Right lobe of liver (tissue), 6 donors: ENCODE measurements at regions not wholly inside any gene's neighbourhood (a gene's known extent, or its start where the extent isn't known, plus 50 kb on each side); places are given as distances from the start of the nearest gene placed in this dataset.

ENCODE experiments used
- ATAC-seq, 4 donors: fragments of 200-7000 bp; cut with Tn5 transposase; one replicate each; pipeline ENCODE4 v1.9.1; 2020; ENCODE audit warnings: mild to moderate bottlenecking in 4 of 4, moderate library complexity in 4 of 4
- DNase-seq, 3 donors: peaks; one replicate each; pipeline ENCODE4 v3.0.0-alpha.2; 2020
- H3K27ac ChIP-seq, 3 donors: fragments of 200-600 bp; one replicate each; pipeline ENCODE4 v1.8.0; 2022
- H3K27me3 ChIP-seq, 2 donors: fragments of 200-600 bp; one replicate each; pipeline ENCODE4 v1.8.0; 2022
- H3K36me3 ChIP-seq, 4 donors: fragments of 200-600 bp; sonication (generic) in 1 of 4; one replicate each; pipeline versions ENCODE4 v1.5.1 to v1.8.0; 2017 to 2022; ENCODE audit warnings: control low read depth in 1 of 4
- H3K4me1 ChIP-seq, 4 donors: fragments of 200-600 bp; sonication (generic) in 1 of 4; one replicate each; pipeline versions ENCODE4 v1.5.1 to v1.8.0; 2017 to 2022; ENCODE audit warnings: control low read depth in 1 of 4
- H3K4me3 ChIP-seq, 3 donors: fragments of 200-600 bp; one replicate each; pipeline ENCODE4 v1.8.0; 2022
- H3K9me3 ChIP-seq, 4 donors: fragments of 200-600 bp; sonication (generic) in 1 of 4; one replicate each; pipeline versions ENCODE4 v1.5.1 to v1.8.0; 2017 to 2022; ENCODE audit warnings: control low read depth in 1 of 4
- CTCF ChIP-seq, 4 donors: fragments of 200-600 bp in 3 of 4; fragments of 450-650 bp in 1 of 4; IDR thresholded peaks; one replicate each; pipeline versions ENCODE4 v1.5.1 to v1.8.0; 2016 to 2022; ENCODE audit warnings: antibody characterized with exemption in 4 of 4, mild to moderate bottlenecking in 2 of 4
- POLR2A ChIP-seq: fragments of 450-650 bp; IDR thresholded peaks from one replicate; pipeline ENCODE4 v1.6.1; 2017; ENCODE audit warnings: antibody characterized with exemption, mild to moderate bottlenecking
- WGBS: methylation state at CpG from one replicate; pipeline ENCODE4 v1.1.6; 2018; ENCODE audit warnings: low coverage, low lambda C conversion rate; ENCODE audit not compliant: insufficient coverage; ENCODE audit errors: missing lambda C conversion rate; 5-methylcytosine and 5-hydroxymethylcytosine counted together
- intact Hi-C, 2 donors: fragments of 100-400 bp; cut with DNase I; formaldehyde crosslinking; loops; one replicate each; pipeline versions ENCODE4 v1.11.2 to v1.14.1; 2022
- donor health status: DM: no; HTN: yes; CAD: no.
- donor health status: DM: no; HTN: no; CAD: no.
- donor health status: DM: no; HTN: no; CAD: no.
- donor health status: DM: no; HTN: yes; CAD: no.
- donor health status: DM: no; HTN: yes; CAD: no.

GRCh38 chr10:8502573-8502972 is 448.1 kb downstream of the GATA3 start:
- TF ChIP-seq POLR2A (no peak), CTCF (IDR thresholded peaks at IDR 0.05) (no peak)
- H3K36me3 ChIP-seq: no peaks in the 10 kb centered on the region
- 34% methylated on average over 5 of the region's 5 CpGs for WGBS
- no peak overlapping the region for H3K27ac ChIP-seq
- H3K4me3 ChIP-seq: no peak overlapping the region
- H3K27me3 ChIP-seq: no peaks in the 10 kb centered on the region
- DNase-seq (no peak), ATAC-seq (no peak)
- H3K9me3 ChIP-seq: no peaks in the 10 kb centered on the region
- intact Hi-C loops: no loop called here
- no peaks in the 10 kb centered on the region for H3K4me1 ChIP-seq

GRCh38 chr10:8504499-8504898 is 450.0 kb downstream of the GATA3 start:
- intact Hi-C loops: no loop called here
- TF ChIP-seq POLR2A (no peak), CTCF (IDR thresholded peaks at IDR 0.05) (no peak)
- WGBS: 24% methylated on average over 10 of the region's 10 CpGs
- H3K27me3 ChIP-seq: no peaks in the 10 kb centered on the region
- no peaks in the 10 kb centered on the region for H3K9me3 ChIP-seq
- H3K27ac ChIP-seq: no peak overlapping the region
- no peaks in the 10 kb centered on the region for H3K36me3 ChIP-seq
- no peak overlapping the region for H3K4me3 ChIP-seq
- no peaks in the 10 kb centered on the region for H3K4me1 ChIP-seq
- no peak for DNase-seq
- no peak for ATAC-seq

GRCh38 chr10:8507156-8507555 is 452.7 kb downstream of the GATA3 start:
- Histone ChIP-seq H3K9me3 (no peaks in the 10 kb centered on the region), H3K4me1 (no peaks in the 10 kb centered on the region), H3K36me3 (no peaks in the 10 kb centered on the region), H3K27me3 (no peaks in the 10 kb centered on the region), H3K27ac (no peak overlapping the region), H3K4me3 (no peak overlapping the region)
- WGBS: 44% methylated on average over 3 of the region's 3 CpGs
- intact Hi-C loops: no loop called here
- no peak for TF ChIP-seq POLR2A
- no peak for TF ChIP-seq CTCF (IDR thresholded peaks at IDR 0.05)
- no peak for ATAC-seq
- no peak for DNase-seq

GRCh38 chr10:8508882-8509281 is 454.4 kb downstream of the GATA3 start:
- intact Hi-C loops: no loop called here
- no peak for ATAC-seq
- H3K27me3 ChIP-seq: no peaks in the 10 kb centered on the region
- TF ChIP-seq CTCF (IDR thresholded peaks at IDR 0.05): no peak
- no peak for TF ChIP-seq POLR2A
- H3K9me3 ChIP-seq: no peaks in the 10 kb centered on the region
- H3K27ac ChIP-seq: no peak overlapping the region
- no peaks in the 10 kb centered on the region for H3K36me3 ChIP-seq
- H3K4me3 ChIP-seq: no peak overlapping the region
- DNase-seq: no peak
- WGBS: 63% methylated on average over 2 of the region's 2 CpGs
- H3K4me1 ChIP-seq: no peaks in the 10 kb centered on the region

- no peaks in the 10 kb centered on the region for H3K36me3 ChIP-seq
- no peak overlapping the region for H3K4me3 ChIP-seq
- no peaks in the 10 kb centered on the region for H3K4me1 ChIP-seq
- no peaks in the 10 kb centered on the region for H3K9me3 ChIP-seq
- ATAC-seq: no peak
- intact Hi-C loops: no loop called here
- 8% methylated on average over 1 of the region's 1 CpG for WGBS
- no peak overlapping the region for H3K27ac ChIP-seq
- DNase-seq: no peak
- no peaks in the 10 kb centered on the region for H3K27me3 ChIP-seq
- no peak for TF ChIP-seq CTCF (IDR thresholded peaks at IDR 0.05)
- TF ChIP-seq POLR2A: no peak
These were observed 456.0 kb downstream of the GATA3 start for GRCh38 chr10:8510471-8510870.
